Activated CD4-positive, alpha-beta memory T cell treated with anti-CD3 and anti-CD28 coated beads for 36 hours (primary cell): ENCODE measurements at regions not wholly inside any gene's neighbourhood (a gene's known extent, or its start where the extent isn't known, plus 50 kb on each side); places are given as distances from the start of the nearest gene placed in this dataset.

ENCODE experiments used
- CTCF ChIA-PET: fragments of 350-600 bp; sonication (Branson Sonifier 250); formaldehyde crosslinking; loops from one replicate; lab custom pipeline; 2021; ENCODE audit warnings: antibody characterized with exemption, inconsistent platforms; lab: Charles Lee
- POLR2A ChIA-PET: fragments of 350-600 bp; sonication (Branson Sonifier 250); formaldehyde crosslinking; loops from one replicate; lab custom pipeline; 2021; ENCODE audit warnings: antibody characterized with exemption; lab: Charles Lee
- DNase-seq: peaks from one replicate; pipeline ENCODE4 v3.0.0-alpha.2; 2020
- H3K27ac Mint-ChIP-seq: one replicate; pipeline ENCODE4 v1.8.0; 2021; ENCODE audit warnings: mixed read lengths
- H3K27me3 Mint-ChIP-seq: one replicate; pipeline ENCODE4 v1.8.0; 2021; ENCODE audit warnings: mixed read lengths
- H3K36me3 Mint-ChIP-seq: one replicate; pipeline ENCODE4 v1.8.0; 2021; ENCODE audit warnings: mixed read lengths
- H3K4me1 Mint-ChIP-seq: one replicate; pipeline ENCODE4 v1.8.0; 2021; ENCODE audit warnings: low read depth, mixed read lengths
- H3K4me3 Mint-ChIP-seq: one replicate; pipeline ENCODE4 v1.8.0; 2021; ENCODE audit warnings: mild to moderate bottlenecking, mixed read lengths
- H3K9me3 Mint-ChIP-seq: one replicate; pipeline ENCODE4 v1.8.0; 2021; ENCODE audit warnings: mixed read lengths
- intact Hi-C: fragments of 100-400 bp; cut with micrococcal nuclease; formaldehyde crosslinking; loops from one replicate; pipeline ENCODE4 v1.15.1; 2023

- CTCF ChIA-PET, result no interaction called here
- POLR2A ChIA-PET, result no interaction called here
- Mint-ChIP-seq H3K9me3 (no peaks in the 10 kb centered on the region), H3K36me3 (no peaks in the 10 kb centered on the region), H3K4me3 (no peak overlapping the region), H3K4me1 (no peaks in the 10 kb centered on the region), H3K27me3 (no peaks in the 10 kb centered on the region), H3K27ac (no peak overlapping the region)
- intact Hi-C loops, result loop anchor here (10.0 kb wide), 1 partner anchor 215 kb away; no protein-coding TSS in a partner anchor
- no peak for DNase-seq
Measured at GRCh38 chr6:133040094-133040802, 200.9 kb upstream of the EYA4 start.

GRCh38 chr6:133040803-133041419 lies 200.2 kb upstream of the EYA4 start:
- no peak for DNase-seq
- H3K27me3 Mint-ChIP-seq, result no peaks in the 10 kb centered on the region
- H3K36me3 Mint-ChIP-seq, result no peaks in the 10 kb centered on the region
- no peaks in the 10 kb centered on the region for H3K9me3 Mint-ChIP-seq
- H3K4me3 Mint-ChIP-seq, result no peak overlapping the region
- no peak overlapping the region for H3K27ac Mint-ChIP-seq
- ChIA-PET POLR2A (no interaction called here), CTCF (interaction anchor here (1.2 kb wide), 1 partner anchor 78 kb away, joined by 3 read pairs; no protein-coding TSS in a partner anchor)
- H3K4me1 Mint-ChIP-seq, result no peaks in the 10 kb centered on the region
- intact Hi-C loops, result loop anchor here (10.0 kb wide), 1 partner anchor 216 kb away; no protein-coding TSS in a partner anchor

GRCh38 chr6:133042550-133043120 lies 198.5 kb upstream of the EYA4 start:
- H3K4me3 Mint-ChIP-seq, result no peak overlapping the region

GRCh38 chr6:133046576-133046975 lies 194.6 kb upstream of the EYA4 start:
- ChIA-PET POLR2A (no interaction called here), CTCF (interaction anchor here (1.4 kb wide), 1 partner anchor 84 kb away, joined by 3 read pairs; no protein-coding TSS in a partner anchor)
- H3K27me3 Mint-ChIP-seq, result no peaks in the 10 kb centered on the region
- no peaks in the 10 kb centered on the region for H3K4me1 Mint-ChIP-seq
- no peaks in the 10 kb centered on the region for H3K9me3 Mint-ChIP-seq
- DNase-seq, result no peak
- H3K27ac Mint-ChIP-seq, result no peak overlapping the region
- no peak overlapping the region for H3K4me3 Mint-ChIP-seq
- intact Hi-C loops, result loop anchor here (10.0 kb wide), 1 partner anchor 222 kb away; no protein-coding TSS in a partner anchor
- no peaks in the 10 kb centered on the region for H3K36me3 Mint-ChIP-seq

More at GRCh38 chr6:133042550-133043120, 198.5 kb upstream of the EYA4 start:
- no peaks in the 10 kb centered on the region for H3K36me3 Mint-ChIP-seq
- intact Hi-C loops, result loop anchor here (10.0 kb wide), 1 partner anchor 218 kb away; no protein-coding TSS in a partner anchor
- no peak overlapping the region for H3K27ac Mint-ChIP-seq
- ChIA-PET CTCF (no interaction called here), POLR2A (no interaction called here)
- H3K4me1 Mint-ChIP-seq, result no peaks in the 10 kb centered on the region
- no peaks in the 10 kb centered on the region for H3K9me3 Mint-ChIP-seq
- no peak for DNase-seq
- H3K27me3 Mint-ChIP-seq, result no peaks in the 10 kb centered on the region

GRCh38 chr6:133047065-133047665 lies 194.0 kb upstream of the EYA4 start:
- no peaks in the 10 kb centered on the region for H3K4me1 Mint-ChIP-seq
- no peak overlapping the region for H3K4me3 Mint-ChIP-seq
- no peak overlapping the region for H3K27ac Mint-ChIP-seq
- intact Hi-C loops, result loop anchor here (10.0 kb wide), 1 partner anchor 222 kb away; no protein-coding TSS in a partner anchor
- H3K9me3 Mint-ChIP-seq, result no peaks in the 10 kb centered on the region
- CTCF ChIA-PET, result interaction anchor here (1.4 kb wide), 1 partner anchor 84 kb away, joined by 3 read pairs; no protein-coding TSS in a partner anchor
- no peaks in the 10 kb centered on the region for H3K36me3 Mint-ChIP-seq
- no peaks in the 10 kb centered on the region for H3K27me3 Mint-ChIP-seq
- POLR2A ChIA-PET, result no interaction called here
- no peak for DNase-seq

GRCh38 chr6:133047706-133048105 lies 193.5 kb upstream of the EYA4 start:
- ChIA-PET POLR2A (no interaction called here), CTCF (interaction anchor here (1.4 kb wide), 1 partner anchor 85 kb away, joined by 3 read pairs; no protein-coding TSS in a partner anchor)
- no peak overlapping the region for H3K27ac Mint-ChIP-seq
- no peak overlapping the region for H3K4me3 Mint-ChIP-seq
- DNase-seq, result no peak
- H3K4me1 Mint-ChIP-seq, result no peaks in the 10 kb centered on the region
- H3K9me3 Mint-ChIP-seq, result no peaks in the 10 kb centered on the region
- intact Hi-C loops, result loop anchor here (10.0 kb wide), 1 partner anchor 223 kb away; no protein-coding TSS in a partner anchor
- no peaks in the 10 kb centered on the region for H3K27me3 Mint-ChIP-seq
- no peaks in the 10 kb centered on the region for H3K36me3 Mint-ChIP-seq

- ChIA-PET POLR2A (no interaction called here), CTCF (no interaction called here)
- H3K4me1 Mint-ChIP-seq, result no peaks in the 10 kb centered on the region
- H3K27me3 Mint-ChIP-seq, result no peaks in the 10 kb centered on the region
- intact Hi-C loops, result no loop called here
- no peaks in the 10 kb centered on the region for H3K36me3 Mint-ChIP-seq
- H3K27ac Mint-ChIP-seq, result no peak overlapping the region
- no peak overlapping the region for H3K4me3 Mint-ChIP-seq
- no peaks in the 10 kb centered on the region for H3K9me3 Mint-ChIP-seq
- no peak for DNase-seq
Measured at GRCh38 chr6:133051240-133051639, 189.9 kb upstream of the EYA4 start.

- Mint-ChIP-seq H3K4me3 (no peak overlapping the region), H3K27me3 (no peaks in the 10 kb centered on the region), H3K9me3 (no peaks in the 10 kb centered on the region), H3K36me3 (no peaks in the 10 kb centered on the region), H3K27ac (no peak overlapping the region), H3K4me1 (no peaks in the 10 kb centered on the region)
- intact Hi-C loops, result no loop called here
- POLR2A ChIA-PET, result no interaction called here
- CTCF ChIA-PET, result no interaction called here
- DNase-seq, result no peak
Measured at GRCh38 chr6:133052465-133052864, 188.7 kb upstream of the EYA4 start.

GRCh38 chr6:133055441-133055966 lies 185.7 kb upstream of the EYA4 start:
- DNase-seq, result no peak
- Mint-ChIP-seq H3K27ac (no peak overlapping the region), H3K4me3 (no peak overlapping the region), H3K27me3 (no peaks in the 10 kb centered on the region), H3K9me3 (no peaks in the 10 kb centered on the region), H3K4me1 (no peaks in the 10 kb centered on the region), H3K36me3 (no peaks in the 10 kb centered on the region)
- POLR2A ChIA-PET, result no interaction called here
- CTCF ChIA-PET, result no interaction called here
- intact Hi-C loops, result no loop called here

GRCh38 chr6:133057352-133057751 lies 183.8 kb upstream of the EYA4 start:
- Mint-ChIP-seq H3K4me1 (no peaks in the 10 kb centered on the region), H3K9me3 (no peaks in the 10 kb centered on the region), H3K27ac (no peak overlapping the region), H3K27me3 (no peaks in the 10 kb centered on the region), H3K36me3 (no peaks in the 10 kb centered on the region), H3K4me3 (no peak overlapping the region)
- ChIA-PET POLR2A (no interaction called here), CTCF (no interaction called here)
- intact Hi-C loops, result no loop called here
- no peak for DNase-seq

- CTCF ChIA-PET, result no interaction called here
- DNase-seq, result no peak
- no peaks in the 10 kb centered on the region for H3K4me1 Mint-ChIP-seq
- H3K4me3 Mint-ChIP-seq, result no peak overlapping the region
- POLR2A ChIA-PET, result no interaction called here
- intact Hi-C loops, result no loop called here
- peaks cover 5% of the 10 kb centered on the region for H3K27me3 Mint-ChIP-seq
- no peaks in the 10 kb centered on the region for H3K9me3 Mint-ChIP-seq
- H3K36me3 Mint-ChIP-seq, result no peaks in the 10 kb centered on the region
- H3K27ac Mint-ChIP-seq, result no peak overlapping the region
Measured at GRCh38 chr6:133062077-133062476, 179.1 kb upstream of the EYA4 start.
